22Rv1 (cell line): ENCODE measurements at regions not wholly inside any gene's neighbourhood (a gene's known extent, or its start where the extent isn't known, plus 50 kb on each side); places are given as distances from the start of the nearest gene placed in this dataset.

ENCODE experiments used
- CTCF ChIP-seq: fragments of 450-650 bp; IDR thresholded peaks from 2 replicates; pipeline ENCODE4 v1.5.1; 2017; ENCODE audit warnings: mild to moderate bottlenecking
- ZFX ChIP-seq: fragments of 450-650 bp; IDR thresholded peaks from 2 replicates; pipeline ENCODE4 v1.6.1; 2017; ENCODE audit warnings: antibody characterized with exemption, borderline replicate concordance

- TF ChIP-seq CTCF: no peak
- no peak for TF ChIP-seq ZFX
These were observed 115.7 kb downstream of the FASLG start for GRCh38 chr1:172774561-172774960.
